Ovary (tissue), 7 donors: ENCODE measurements at regions not wholly inside any gene's neighbourhood (a gene's known extent, or its start where the extent isn't known, plus 50 kb on each side); places are given as distances from the start of the nearest gene placed in this dataset.

Source experiments
- DNase-seq, 5 donors: peaks; one replicate each; pipeline ENCODE4 v3.0.0-alpha.2; 2019 to 2020
- H3K27ac ChIP-seq, 2 donors: fragments of 200-600 bp; one replicate each; pipeline versions ENCODE4 v1.5.1 to v1.8.0; 2019 to 2022
- H3K27me3 ChIP-seq: fragments of 200-600 bp; one replicate; pipeline ENCODE4 v1.8.0; 2022
- H3K36me3 ChIP-seq: fragments of 200-600 bp; sonication (generic); one replicate; pipeline ENCODE4 v1.5.1; 2019
- H3K4me1 ChIP-seq: one replicate; pipeline ENCODE4 v1.8.1; 2013; ENCODE audit warnings: mild to moderate bottlenecking, moderate library complexity; ENCODE audit not compliant: insufficient read depth
- H3K4me3 ChIP-seq: fragments of 200-600 bp; sonication (generic); one replicate; pipeline ENCODE4 v1.5.1; 2017
- H3K9me3 ChIP-seq, 2 donors: fragments of 200-600 bp in 1 of 2; sonication (generic) in 1 of 2; one replicate each; pipeline versions ENCODE4 v1.5.1 to v1.8.1; 2013 to 2019; ENCODE audit warnings: mild to moderate bottlenecking in 1 of 2, moderate library complexity in 1 of 2
- CTCF ChIP-seq, 3 donors: fragments of 450-650 bp in 2 of 3; fragments of 200-600 bp in 1 of 3; IDR thresholded peaks; one replicate each; pipeline versions ENCODE4 v1.5.1 to v1.8.0; 2016 to 2022; ENCODE audit warnings: antibody characterized with exemption in 3 of 3, mild to moderate bottlenecking in 1 of 3
- EP300 ChIP-seq: sonication (generic); formaldehyde crosslinking; IDR thresholded peaks from one replicate; pipeline ENCODE4 v1.6.1; 2017; ENCODE audit warnings: antibody characterized with exemption
- POLR2A ChIP-seq: fragments of 450-650 bp; IDR thresholded peaks from one replicate; pipeline ENCODE4 v1.6.1; 2017; ENCODE audit warnings: antibody characterized with exemption, mild to moderate bottlenecking, moderate library complexity
- WGBS, 3 donors: extraction: QIAGEN DNeasy Blood & Tissue Kit in 1 of 3; methylation state at CpG; one replicate each; pipeline versions ENCODE4 v1.1.5 to v1.1.7; 2013 to 2017; 5-methylcytosine and 5-hydroxymethylcytosine counted together
- intact Hi-C, 4 donors: fragments of 100-400 bp; cut with DNase I; formaldehyde crosslinking; loops; one replicate each; pipeline versions ENCODE4 v1.11.0 to v1.15.1; 2022 to 2023
- donor health status: DM: no; HTN: no; CAD: no; lungs with moderate emphysema.
- donor health status: DM: no; HTN: no; CAD: no.
- donor health status: Bipolar disorder and iron deficiency.
- donor health status: DM: no; HTN: no; CAD: no.
- donor health status: DM: yes; HTN: yes; CAD: no.

GRCh38 chr9:135397142-135397541 is 82.4 kb upstream of the PPP1R26 start:
- no peaks in the 10 kb centered on the region for H3K36me3 ChIP-seq
- peaks cover 0 to 7% of the 10 kb centered on the region in 2 donors for H3K9me3 ChIP-seq
- DNase-seq, result no peak
- no peaks in the 10 kb centered on the region for H3K4me1 ChIP-seq
- 93% methylated on average over 12 of the region's 12 CpGs for WGBS, 3 donors
- no peak overlapping the region for H3K4me3 ChIP-seq
- no peak for TF ChIP-seq EP300
- no peak for TF ChIP-seq POLR2A
- TF ChIP-seq CTCF (IDR thresholded peaks at IDR 0.05), result no peak
- no peak overlapping the region for H3K27ac ChIP-seq
- H3K27me3 ChIP-seq, result no peaks in the 10 kb centered on the region
- intact Hi-C loops, result no loop called here

- no peak for DNase-seq
- Histone ChIP-seq H3K4me1 (no peaks in the 10 kb centered on the region), H3K9me3 (peaks cover 0 to 7% of the 10 kb centered on the region in 2 donors), H3K4me3 (no peak overlapping the region), H3K27ac (no peak overlapping the region), H3K36me3 (no peaks in the 10 kb centered on the region), H3K27me3 (no peaks in the 10 kb centered on the region)
- intact Hi-C loops, result no loop called here
- 57 to 61% (median 60%) methylated on average over 18 of the region's 18 CpGs for WGBS, 3 donors
- TF ChIP-seq EP300 (no peak), CTCF (IDR thresholded peaks at IDR 0.05) (no peak), POLR2A (no peak)
Measured at GRCh38 chr9:135399000-135399649, 80.5 kb upstream of the PPP1R26 start.

GRCh38 chr9:135400496-135400895 is 79.1 kb upstream of the PPP1R26 start:
- Histone ChIP-seq H3K36me3 (no peaks in the 10 kb centered on the region), H3K27me3 (no peaks in the 10 kb centered on the region), H3K27ac (no peak overlapping the region), H3K4me1 (no peaks in the 10 kb centered on the region), H3K4me3 (no peak overlapping the region), H3K9me3 (peaks cover 0 to 7% of the 10 kb centered on the region in 2 donors)
- TF ChIP-seq CTCF (IDR thresholded peaks at IDR 0.05), result no peak
- no peak for TF ChIP-seq POLR2A
- no peak for TF ChIP-seq EP300
- DNase-seq, result no peak
- 49 to 55% (median 52%) methylated on average over 9 of the region's 9 CpGs for WGBS, 3 donors
- intact Hi-C loops, result no loop called here

- TF ChIP-seq EP300 (no peak), CTCF (IDR thresholded peaks at IDR 0.05) (no peak), POLR2A (no peak)
- no peak for DNase-seq
- no peaks in the 10 kb centered on the region for H3K36me3 ChIP-seq
- 83 to 89% (median 87%) methylated on average over 14 of the region's 14 CpGs for WGBS, 3 donors
- no peak overlapping the region for H3K27ac ChIP-seq
- H3K4me3 ChIP-seq, result no peak overlapping the region
- peaks cover 0 to 7% of the 10 kb centered on the region in 2 donors for H3K9me3 ChIP-seq
- H3K27me3 ChIP-seq, result no peaks in the 10 kb centered on the region
- intact Hi-C loops, result no loop called here
- no peaks in the 10 kb centered on the region for H3K4me1 ChIP-seq
Measured at GRCh38 chr9:135401218-135401617, 78.4 kb upstream of the PPP1R26 start.
